ENCODE measurements at regions not wholly inside any gene's neighbourhood (a gene's known extent, or its start where the extent isn't known, plus 50 kb on each side); places are given as distances from the start of the nearest gene placed in this dataset.

DNA sequence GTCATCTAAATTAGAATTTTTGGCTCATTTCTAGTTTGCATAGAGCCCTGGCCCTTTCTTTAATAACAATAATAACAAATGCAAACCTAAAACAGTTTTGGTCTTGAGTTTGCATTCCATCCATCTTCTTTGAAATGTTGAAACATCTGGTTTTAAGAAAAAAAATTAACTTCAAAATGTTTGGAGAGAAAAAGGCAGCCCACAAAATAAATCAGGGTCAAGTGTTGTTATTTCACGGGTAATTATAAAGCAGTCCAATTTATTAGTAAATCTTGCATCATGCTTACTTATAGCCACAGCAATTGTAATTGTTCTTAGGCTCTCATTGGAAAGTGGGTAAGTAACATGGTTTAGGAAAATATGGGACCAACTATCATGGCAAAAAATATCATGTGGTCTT, 247.0 kb upstream of the MEF2C start:
- Histone ChIP-seq H3K4me3 (ENCODE audit: low read depth, low read length, poor library complexity, severe bottlenecking) (no peak overlapping the region), H3K27ac (ENCODE audit: low read depth, low read length, poor library complexity, severe bottlenecking) (no peak overlapping the region), H2AFZ (ENCODE audit: low read length) (no peak overlapping the region), H4K20me1 (ENCODE audit: insufficient read depth, low read length) (no peaks in the 10 kb centered on the region), H3K4me2 (ENCODE audit: low read length) (no peak overlapping the region), H3K4me1 (ENCODE audit: insufficient read depth, low read length, poor library complexity, severe bottlenecking) (no peaks in the 10 kb centered on the region), H3K79me2 (ENCODE audit: insufficient read depth, low read depth, low read length) (no peaks in the 10 kb centered on the region), H3K9me3 (ENCODE audit: low read length) (no peaks in the 10 kb centered on the region), H3K36me3 (ENCODE audit: insufficient read depth, low read length) (no peaks in the 10 kb centered on the region), H3K9me2 (ENCODE audit: insufficient read depth, low read length) (no peaks in the 10 kb centered on the region)
- ChIA-PET POLR2A (no interaction called here), CTCF (ENCODE audit: unreplicated experiment) (no interaction called here)
- no peak for DNase-seq (ENCODE audit: low spot score)
- TF ChIP-seq EZH2phosphoT487 (IDR thresholded peaks at IDR 0.05; ENCODE audit: borderline replicate concordance, low read depth, low read length) = no peak
- TF ChIP-seq, protein P1, sequence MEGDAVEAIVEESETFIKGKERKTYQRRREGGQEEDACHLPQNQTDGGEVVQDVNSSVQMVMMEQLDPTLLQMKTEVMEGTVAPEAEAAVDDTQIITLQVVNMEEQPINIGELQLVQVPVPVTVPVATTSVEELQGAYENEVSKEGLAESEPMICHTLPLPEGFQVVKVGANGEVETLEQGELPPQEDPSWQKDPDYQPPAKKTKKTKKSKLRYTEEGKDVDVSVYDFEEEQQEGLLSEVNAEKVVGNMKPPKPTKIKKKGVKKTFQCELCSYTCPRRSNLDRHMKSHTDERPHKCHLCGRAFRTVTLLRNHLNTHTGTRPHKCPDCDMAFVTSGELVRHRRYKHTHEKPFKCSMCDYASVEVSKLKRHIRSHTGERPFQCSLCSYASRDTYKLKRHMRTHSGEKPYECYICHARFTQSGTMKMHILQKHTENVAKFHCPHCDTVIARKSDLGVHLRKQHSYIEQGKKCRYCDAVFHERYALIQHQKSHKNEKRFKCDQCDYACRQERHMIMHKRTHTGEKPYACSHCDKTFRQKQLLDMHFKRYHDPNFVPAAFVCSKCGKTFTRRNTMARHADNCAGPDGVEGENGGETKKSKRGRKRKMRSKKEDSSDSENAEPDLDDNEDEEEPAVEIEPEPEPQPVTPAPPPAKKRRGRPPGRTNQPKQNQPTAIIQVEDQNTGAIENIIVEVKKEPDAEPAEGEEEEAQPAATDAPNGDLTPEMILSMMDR (conservative IDR thresholded peaks at IDR 0.05; ENCODE audit: low read length) = no peak
- BruUV-seq (replicated peaks) = no TSS peak
- intact Hi-C loops (cut with micrococcal nuclease; ENCODE audit: unreplicated experiment) = no loop called here

DNA sequence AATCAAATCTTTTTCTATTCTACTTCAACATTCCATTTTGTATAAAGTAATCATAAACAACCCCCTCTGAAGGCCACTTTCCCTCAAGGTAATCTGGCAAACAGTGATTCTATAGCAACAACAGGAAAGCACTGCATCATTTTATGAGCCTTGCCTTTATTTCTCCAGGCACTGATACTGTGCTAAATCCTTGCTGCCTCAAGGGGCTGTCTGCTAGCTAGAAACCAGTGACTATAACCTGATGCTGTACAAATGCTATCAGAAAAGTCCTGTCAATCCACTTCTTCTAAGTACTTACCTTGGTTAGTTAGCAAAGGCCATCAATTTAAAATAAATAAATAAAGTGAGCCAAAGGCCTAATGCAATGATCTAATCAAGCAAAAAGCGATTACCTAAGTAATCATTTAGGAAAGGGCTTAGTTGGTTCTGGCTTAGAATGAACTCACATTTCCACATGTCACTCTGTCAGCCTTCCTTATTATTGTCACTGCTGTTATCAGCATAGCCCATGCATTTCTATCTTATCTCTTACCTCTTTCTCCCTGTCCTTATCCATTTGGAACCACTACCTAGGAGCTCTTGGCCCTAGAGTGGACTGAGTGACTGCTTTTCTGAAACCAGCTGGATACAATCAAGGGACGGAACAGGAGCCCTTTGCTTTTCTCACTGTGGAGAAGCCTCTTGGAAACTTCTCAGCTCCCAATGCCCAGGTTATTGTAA, 246.1 kb upstream of the MEF2C start:
- Histone ChIP-seq H3K4me1 (ENCODE audit: insufficient read depth, low read length, poor library complexity, severe bottlenecking) (no peaks in the 10 kb centered on the region), H3K4me2 (ENCODE audit: low read length) (no peak overlapping the region), H3K36me3 (ENCODE audit: insufficient read depth, low read length) (no peaks in the 10 kb centered on the region), H3K27ac (ENCODE audit: low read depth, low read length, poor library complexity, severe bottlenecking) (no peak overlapping the region), H3K79me2 (ENCODE audit: insufficient read depth, low read depth, low read length) (no peaks in the 10 kb centered on the region), H4K20me1 (ENCODE audit: insufficient read depth, low read length) (no peaks in the 10 kb centered on the region), H3K4me3 (ENCODE audit: low read depth, low read length, poor library complexity, severe bottlenecking) (no peak overlapping the region), H3K9me3 (ENCODE audit: low read length) (no peaks in the 10 kb centered on the region), H2AFZ (ENCODE audit: low read length) (no peak overlapping the region), H3K9me2 (ENCODE audit: insufficient read depth, low read length) (no peaks in the 10 kb centered on the region)
- no peak for DNase-seq (ENCODE audit: low spot score)
- TF ChIP-seq EZH2phosphoT487 (IDR thresholded peaks at IDR 0.05; ENCODE audit: borderline replicate concordance, low read depth, low read length) = no peak
- TF ChIP-seq, protein P1 (conservative IDR thresholded peaks at IDR 0.05; ENCODE audit: low read length) = no peak
- intact Hi-C loops (cut with micrococcal nuclease; ENCODE audit: unreplicated experiment) = no loop called here
- POLR2A ChIA-PET = interaction anchor here (0.6 kb wide), 1 partner anchor 35 kb away, joined by 3 read pairs; no protein-coding TSS in a partner anchor
- CTCF ChIA-PET (ENCODE audit: unreplicated experiment) = no interaction called here
- no TSS peak for BruUV-seq (replicated peaks)

DNA sequence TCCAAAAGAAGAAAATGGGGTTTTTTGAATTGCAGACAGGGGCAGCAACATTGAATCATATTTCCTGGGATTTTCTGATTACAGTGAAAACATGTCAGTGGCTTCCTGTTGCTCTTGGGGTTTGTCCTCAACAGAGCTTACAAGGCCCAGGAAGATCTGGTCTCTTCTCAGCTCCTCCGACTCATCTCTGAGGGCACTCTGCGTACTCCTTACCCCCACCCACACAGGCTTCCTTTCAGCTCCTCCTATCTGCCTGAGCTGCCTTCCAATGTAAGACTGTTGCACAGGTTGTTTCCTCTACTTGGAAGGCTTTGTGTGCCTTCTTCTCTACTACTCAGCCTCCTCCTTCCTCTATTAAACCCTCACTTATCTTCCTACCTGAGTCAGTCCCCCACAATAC, 245.1 kb upstream of the MEF2C start:
- BruUV-seq (replicated peaks) = no TSS peak
- no peaks in the 10 kb centered on the region for H4K20me1 ChIP-seq (ENCODE audit: insufficient read depth, low read length)
- H2AFZ ChIP-seq (ENCODE audit: low read length) = no peak overlapping the region

More for the DNA sequence above, 245.1 kb upstream of the MEF2C start:
- POLR2A ChIA-PET = interaction anchor here (1.0 kb wide), 1 partner anchor 14 kb away, joined by 4 read pairs; no protein-coding TSS in a partner anchor
- CTCF ChIA-PET (ENCODE audit: unreplicated experiment) = no interaction called here
- intact Hi-C loops (cut with micrococcal nuclease; ENCODE audit: unreplicated experiment) = no loop called here
- Histone ChIP-seq H3K4me3 (ENCODE audit: low read depth, low read length, poor library complexity, severe bottlenecking) (no peak overlapping the region), H3K4me2 (ENCODE audit: low read length) (no peak overlapping the region), H3K9me2 (ENCODE audit: insufficient read depth, low read length) (no peaks in the 10 kb centered on the region), H3K36me3 (ENCODE audit: insufficient read depth, low read length) (no peaks in the 10 kb centered on the region), H3K4me1 (ENCODE audit: insufficient read depth, low read length, poor library complexity, severe bottlenecking) (no peaks in the 10 kb centered on the region), H3K27ac (ENCODE audit: low read depth, low read length, poor library complexity, severe bottlenecking) (no peak overlapping the region), H3K9me3 (ENCODE audit: low read length) (no peaks in the 10 kb centered on the region), H3K79me2 (ENCODE audit: insufficient read depth, low read depth, low read length) (no peaks in the 10 kb centered on the region)
- TF ChIP-seq EZH2phosphoT487 (IDR thresholded peaks at IDR 0.05; ENCODE audit: borderline replicate concordance, low read depth, low read length) = no peak
- TF ChIP-seq, protein P1 (conservative IDR thresholded peaks at IDR 0.05; ENCODE audit: low read length) = no peak
- DNase-seq (ENCODE audit: low spot score) = no peak

All from OCI-LY7 (cell line).